Stimulated activated CD4-positive, alpha-beta T cell treated with anti-CD3 and anti-CD28 coated beads, Interleukin-1b, Interleukin-23, amount 100 ng/mL, for 1 hour (primary cell): ENCODE measurements at regions not wholly inside any gene's neighbourhood (a gene's known extent, or its start where the extent isn't known, plus 50 kb on each side); places are given as distances from the start of the nearest gene placed in this dataset.

Source experiments
- DNase-seq, 2 donors: peaks; one replicate each; pipeline ENCODE4 v3.0.0-alpha.2; 2020; ENCODE audit warnings: low read depth in 2 of 2

DNA sequence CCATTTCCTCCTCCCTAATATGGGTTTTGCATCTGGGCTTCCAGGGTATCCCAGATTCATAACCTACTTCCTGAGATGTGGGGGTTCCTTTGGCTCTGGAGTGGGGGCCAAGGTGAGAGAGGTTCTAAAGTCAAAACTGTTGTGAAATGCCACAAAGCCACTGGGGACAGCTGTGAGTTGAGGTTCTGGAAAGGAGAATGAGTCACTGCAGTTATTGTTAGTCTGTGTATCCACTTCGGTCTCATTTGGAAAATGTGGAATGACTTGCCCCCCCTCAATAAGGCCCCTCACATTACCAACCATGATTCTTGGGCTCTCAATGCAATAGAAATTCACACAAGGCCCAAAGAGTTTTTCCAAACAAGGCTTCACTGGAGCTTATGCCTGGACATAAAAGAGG is 51.1 kb upstream of the LGALSL start:
- DNase-seq, result no peak

DNA sequence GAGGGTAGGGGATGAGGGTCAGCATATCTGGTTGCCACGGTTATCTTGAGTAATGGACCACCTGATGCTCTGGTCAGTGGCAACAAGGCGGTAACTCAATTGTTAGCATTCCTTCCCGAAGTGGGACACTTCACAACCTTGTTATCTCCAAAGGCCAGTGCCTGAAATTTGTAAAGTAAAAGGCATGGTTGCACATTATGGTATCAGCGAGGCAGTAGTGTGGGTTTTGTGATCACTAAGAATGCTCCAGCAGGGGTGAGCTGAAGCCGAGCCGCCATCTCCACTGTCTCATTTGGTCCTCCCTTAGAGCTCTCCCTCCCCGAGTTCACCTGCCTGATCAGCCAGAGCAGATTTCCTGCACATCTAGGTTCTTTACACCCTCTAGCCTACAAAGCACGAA is 50.5 kb upstream of the LGALSL start:
- no peak for DNase-seq

DNA sequence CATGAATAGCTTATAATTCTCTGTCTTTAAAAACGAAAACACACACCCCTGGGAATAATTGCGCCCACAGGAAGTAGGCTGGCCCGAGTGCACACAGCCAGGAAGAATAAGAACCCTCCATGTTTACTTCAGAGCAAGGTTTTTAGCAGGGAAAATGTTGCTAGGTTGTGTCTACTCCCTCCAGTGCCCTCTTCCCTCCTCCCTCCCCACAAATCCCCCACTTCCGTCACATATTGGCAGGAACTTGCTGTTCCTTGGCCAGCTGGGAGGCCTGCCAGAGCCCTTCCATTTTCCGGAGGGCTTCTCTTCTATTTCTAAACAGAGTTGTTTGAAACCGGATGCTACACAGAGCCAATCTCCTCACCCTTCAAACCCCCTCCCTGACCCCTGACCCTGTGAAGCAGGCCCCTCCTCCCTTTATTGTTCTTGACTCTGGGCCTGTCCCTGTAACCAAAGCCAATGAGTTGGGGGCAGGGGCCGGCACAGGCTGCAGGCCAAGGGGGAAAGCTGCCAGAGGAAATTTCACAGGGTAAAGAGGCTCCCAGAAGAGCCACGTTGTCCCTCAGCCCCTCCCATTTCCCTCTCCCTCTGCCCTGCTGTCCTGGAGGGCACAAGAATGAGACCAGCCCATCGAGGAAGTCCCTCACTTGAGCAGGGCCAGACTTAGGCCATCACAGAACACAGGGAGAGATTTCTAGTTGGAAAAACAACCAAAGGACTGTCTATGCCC is 49.8 kb upstream of the LGALSL start:
- no peak for DNase-seq
